B cell (primary cell): ENCODE measurements at regions not wholly inside any gene's neighbourhood (a gene's known extent, or its start where the extent isn't known, plus 50 kb on each side); places are given as distances from the start of the nearest gene placed in this dataset.

ENCODE experiments used
- ATAC-seq: fragments of 200-7000 bp; cut with Tn5 transposase; one replicate; pipeline ENCODE4 v1.10.0; 2021; ENCODE audit warnings: low read depth, mild to moderate bottlenecking, moderate number of reproducible peaks, moderate library complexity
- CTCF ChIA-PET: fragments of 350-600 bp; sonication (Branson Sonifier 250); formaldehyde crosslinking; loops from one replicate; lab custom pipeline; 2021; ENCODE audit warnings: antibody characterized with exemption, inconsistent platforms; lab: Charles Lee
- POLR2A ChIA-PET: fragments of 350-600 bp; sonication (Branson Sonifier 250); formaldehyde crosslinking; loops from one replicate; lab custom pipeline; 2021; ENCODE audit warnings: antibody characterized with exemption; lab: Charles Lee
- DNase-seq: peaks from one replicate; pipeline ENCODE4 v3.0.0; 2013
- H2AFZ ChIP-seq: 2 replicates; pipeline ENCODE4 v1.6.1; 2012; ENCODE audit warnings: mild to moderate bottlenecking, low read depth, low read length; ENCODE audit not compliant: insufficient read depth, poor library complexity, severe bottlenecking
- H3K27ac ChIP-seq, 2 donors: 1 replicate in 1 of 2; 2 replicates in 1 of 2; pipeline ENCODE4 v1.5.1; 2012 to 2013; ENCODE audit warnings: low read length in 2 of 2, mild to moderate bottlenecking in 2 of 2, moderate library complexity in 1 of 2
- H3K27me3 ChIP-seq, 4 experiments: fragments of 200-600 bp in 1 of 4; sonication (generic) in 1 of 4; replicated peaks in 1 of 4; 1 replicate in 2 of 4; 2 replicates in 2 of 4; pipeline versions ENCODE4 v1.6.1 to v1.7.0; 2013 to 2016; ENCODE audit warnings: low read length in 3 of 4, mild to moderate bottlenecking in 2 of 4, mixed read lengths in 1 of 4, moderate library complexity in 1 of 4; ENCODE audit not compliant: insufficient read depth in 4 of 4, control insufficient read depth in 3 of 4; ENCODE audit errors: control extremely low read depth in 1 of 4
- H3K36me3 ChIP-seq, 2 experiments: replicated peaks in 1 of 2; 1 replicate in 1 of 2; 2 replicates in 1 of 2; pipeline versions ENCODE4 v1.6.1 to v1.7.1; 2013; ENCODE audit warnings: low read length in 1 of 2; ENCODE audit not compliant: insufficient read depth in 2 of 2, control insufficient read depth in 1 of 2; ENCODE audit errors: control extremely low read depth in 1 of 2, extremely low read depth in 1 of 2
- H3K4me1 ChIP-seq, 2 donors: fragments of 200-600 bp in 1 of 2; sonication (generic) in 1 of 2; 1 replicate in 1 of 2; 2 replicates in 1 of 2; pipeline versions ENCODE4 v1.5.1 to v1.6.1; 2013 to 2017; ENCODE audit warnings: low read length in 2 of 2; ENCODE audit not compliant: control insufficient read depth in 2 of 2, insufficient read depth in 2 of 2
- H3K4me2 ChIP-seq: replicated peaks from 2 replicates; pipeline ENCODE3; 2012; ENCODE audit warnings: mild to moderate bottlenecking, low read depth, low read length; ENCODE audit not compliant: poor library complexity, severe bottlenecking
- H3K4me3 ChIP-seq, 5 experiments: fragments of 200-600 bp in 1 of 5; sonication (generic) in 1 of 5; 1 replicate in 3 of 5; 2 replicates in 2 of 5; pipeline versions ENCODE4 v1.5.1 to v1.7.0; 2011 to 2016; ENCODE audit warnings: low read length in 4 of 5, mild to moderate bottlenecking in 4 of 5, low read depth in 2 of 5, control low read depth in 1 of 5, moderate library complexity in 1 of 5; ENCODE audit not compliant: insufficient read depth in 1 of 5; ENCODE audit errors: control extremely low read depth in 1 of 5, extremely low read depth in 1 of 5
- H3K79me2 ChIP-seq: fragments of 200-600 bp; sonication (generic); one replicate; pipeline ENCODE4 v1.6.0; 2016; ENCODE audit warnings: low read length; ENCODE audit not compliant: control insufficient read depth, insufficient read depth
- H3K9ac ChIP-seq: fragments of 200-600 bp; sonication (generic); 2 replicates; pipeline ENCODE4 v1.6.1; 2017; ENCODE audit warnings: mild to moderate bottlenecking, low read length, moderate library complexity
- H3K9me3 ChIP-seq, 3 donors: one replicate each; pipeline versions ENCODE4 v1.6.1 to v1.7.1; 2013; ENCODE audit warnings: low read length in 2 of 3; ENCODE audit not compliant: control insufficient read depth in 2 of 3, insufficient read depth in 1 of 3; ENCODE audit errors: control extremely low read depth in 1 of 3
- H4K20me1 ChIP-seq: 2 replicates; pipeline ENCODE4 v1.6.0; 2012; ENCODE audit warnings: mild to moderate bottlenecking, low read length; ENCODE audit not compliant: insufficient read depth, control insufficient read depth, poor library complexity, severe bottlenecking
- H3K27ac Mint-ChIP-seq: one replicate; pipeline ENCODE4 v1.8.0; 2021; ENCODE audit warnings: mixed read lengths
- H3K27me3 Mint-ChIP-seq: one replicate; pipeline ENCODE4 v1.8.0; 2021; ENCODE audit warnings: mixed read lengths
- H3K4me1 Mint-ChIP-seq: one replicate; pipeline ENCODE4 v1.8.0; 2021; ENCODE audit warnings: mixed read lengths
- H3K4me3 Mint-ChIP-seq: one replicate; pipeline ENCODE4 v1.8.0; 2021; ENCODE audit warnings: mixed read lengths
- H3K9me3 Mint-ChIP-seq: one replicate; pipeline ENCODE4 v1.8.0; 2022; ENCODE audit warnings: mixed read lengths; ENCODE audit not compliant: insufficient read depth
- EZH2 ChIP-seq: IDR thresholded peaks from 2 replicates; pipeline ENCODE4 v1.6.1; 2012; ENCODE audit warnings: borderline replicate concordance, low read depth, mild to moderate bottlenecking, moderate library complexity, low read length; ENCODE audit not compliant: insufficient read depth, poor library complexity, severe bottlenecking
- WGBS: methylation state at CpG from one replicate; pipeline ENCODE4 v1.1.5; 2013; ENCODE audit warnings: missing lambda C conversion rate; ENCODE audit not compliant: insufficient coverage; 5-methylcytosine and 5-hydroxymethylcytosine counted together
- intact Hi-C: fragments of 100-400 bp; cut with micrococcal nuclease; formaldehyde crosslinking; loops from one replicate; pipeline ENCODE4 v1.10.0; 2022
- TF ChIP-seq, protein P1 (sequence below): fragments of 200-600 bp; IDR thresholded peaks from one replicate; pipeline ENCODE4 v1.8.0; 2022; ENCODE audit warnings: antibody characterized with exemption, mild to moderate bottlenecking

DNA sequence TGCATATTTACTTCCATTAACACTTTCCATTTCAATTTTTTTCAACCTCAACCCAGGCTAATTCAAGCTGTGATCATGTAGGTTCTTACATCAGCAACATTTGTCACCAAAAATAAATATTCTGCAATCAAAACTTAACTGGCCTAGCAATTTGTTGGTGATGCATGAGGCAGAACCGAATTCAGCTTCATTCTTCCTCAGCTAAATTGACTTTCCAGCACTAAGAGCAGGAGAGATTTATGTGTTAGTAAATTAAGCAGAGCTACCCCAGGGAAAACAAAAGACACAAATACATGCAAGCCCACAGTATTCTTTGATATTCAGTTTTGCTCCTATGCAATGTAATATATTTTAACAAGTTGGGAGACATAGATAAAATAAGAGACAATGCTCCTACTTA lies 208.7 kb upstream of the NDST3 start:
- H4K20me1 ChIP-seq: no peaks in the 10 kb centered on the region
- H3K4me1 Mint-ChIP-seq: no peaks in the 10 kb centered on the region
- H3K27me3 Mint-ChIP-seq: no peaks in the 10 kb centered on the region
- POLR2A ChIA-PET: no interaction called here
- H3K27ac Mint-ChIP-seq: no peak overlapping the region
- no peak overlapping the region for H3K4me3 ChIP-seq
- H3K4me2 ChIP-seq: no peak overlapping the region
- TF ChIP-seq EZH2: no peak
- TF ChIP-seq, protein P1, sequence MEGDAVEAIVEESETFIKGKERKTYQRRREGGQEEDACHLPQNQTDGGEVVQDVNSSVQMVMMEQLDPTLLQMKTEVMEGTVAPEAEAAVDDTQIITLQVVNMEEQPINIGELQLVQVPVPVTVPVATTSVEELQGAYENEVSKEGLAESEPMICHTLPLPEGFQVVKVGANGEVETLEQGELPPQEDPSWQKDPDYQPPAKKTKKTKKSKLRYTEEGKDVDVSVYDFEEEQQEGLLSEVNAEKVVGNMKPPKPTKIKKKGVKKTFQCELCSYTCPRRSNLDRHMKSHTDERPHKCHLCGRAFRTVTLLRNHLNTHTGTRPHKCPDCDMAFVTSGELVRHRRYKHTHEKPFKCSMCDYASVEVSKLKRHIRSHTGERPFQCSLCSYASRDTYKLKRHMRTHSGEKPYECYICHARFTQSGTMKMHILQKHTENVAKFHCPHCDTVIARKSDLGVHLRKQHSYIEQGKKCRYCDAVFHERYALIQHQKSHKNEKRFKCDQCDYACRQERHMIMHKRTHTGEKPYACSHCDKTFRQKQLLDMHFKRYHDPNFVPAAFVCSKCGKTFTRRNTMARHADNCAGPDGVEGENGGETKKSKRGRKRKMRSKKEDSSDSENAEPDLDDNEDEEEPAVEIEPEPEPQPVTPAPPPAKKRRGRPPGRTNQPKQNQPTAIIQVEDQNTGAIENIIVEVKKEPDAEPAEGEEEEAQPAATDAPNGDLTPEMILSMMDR: no peak
- peaks cover 0 to 10% (median 0%) of the 10 kb centered on the region in 3 donors for H3K9me3 ChIP-seq
- no peaks in the 10 kb centered on the region for H3K36me3 ChIP-seq
- no peaks in the 10 kb centered on the region for H3K9me3 Mint-ChIP-seq
- H3K27ac ChIP-seq: no peak overlapping the region
- no peak overlapping the region for H3K4me3 Mint-ChIP-seq
- CTCF ChIA-PET: no interaction called here
- no peak overlapping the region for H3K9ac ChIP-seq
- intact Hi-C loops: no loop called here
- H3K4me1 ChIP-seq: no peaks in the 10 kb centered on the region
- DNase-seq (no peak), ATAC-seq (no peak)
- H3K79me2 ChIP-seq: no peaks in the 10 kb centered on the region
- H3K27me3 ChIP-seq: no peaks in the 10 kb centered on the region
- no CpG with 5 or more reads among the region's 1 CpG for WGBS
- H2AFZ ChIP-seq: no peak overlapping the region

GRCh38 chr4:117831060-117831683 lies 203.1 kb upstream of the NDST3 start:
- peaks cover 0 to 18% (median 0%) of the 10 kb centered on the region in 3 donors for H3K9me3 ChIP-seq
- no peak for TF ChIP-seq EZH2
- TF ChIP-seq, protein P1: no peak
- no peak overlapping the region for H3K4me2 ChIP-seq
- H3K36me3 ChIP-seq: no peaks in the 10 kb centered on the region
- Mint-ChIP-seq H3K27me3 (no peaks in the 10 kb centered on the region), H3K9me3 (no peaks in the 10 kb centered on the region), H3K4me3 (no peak overlapping the region), H3K27ac (no peak overlapping the region), H3K4me1 (no peaks in the 10 kb centered on the region)
- H3K79me2 ChIP-seq: no peaks in the 10 kb centered on the region
- intact Hi-C loops: no loop called here
- H3K27me3 ChIP-seq: no peaks in the 10 kb centered on the region
- H4K20me1 ChIP-seq: no peaks in the 10 kb centered on the region
- ATAC-seq: no peak
- ChIA-PET CTCF (no interaction called here), POLR2A (no interaction called here)
- no peak overlapping the region for H3K4me3 ChIP-seq
- H2AFZ ChIP-seq: no peak overlapping the region
- no peak overlapping the region for H3K9ac ChIP-seq
- WGBS: 95% methylated on average over 9 of the region's 10 CpGs
- no peak for DNase-seq
- no peak overlapping the region for H3K27ac ChIP-seq
- no peaks in the 10 kb centered on the region for H3K4me1 ChIP-seq
